ENCODE measurements at regions not wholly inside any gene's neighbourhood (a gene's known extent, or its start where the extent isn't known, plus 50 kb on each side); places are given as distances from the start of the nearest gene placed in this dataset.

DNA sequence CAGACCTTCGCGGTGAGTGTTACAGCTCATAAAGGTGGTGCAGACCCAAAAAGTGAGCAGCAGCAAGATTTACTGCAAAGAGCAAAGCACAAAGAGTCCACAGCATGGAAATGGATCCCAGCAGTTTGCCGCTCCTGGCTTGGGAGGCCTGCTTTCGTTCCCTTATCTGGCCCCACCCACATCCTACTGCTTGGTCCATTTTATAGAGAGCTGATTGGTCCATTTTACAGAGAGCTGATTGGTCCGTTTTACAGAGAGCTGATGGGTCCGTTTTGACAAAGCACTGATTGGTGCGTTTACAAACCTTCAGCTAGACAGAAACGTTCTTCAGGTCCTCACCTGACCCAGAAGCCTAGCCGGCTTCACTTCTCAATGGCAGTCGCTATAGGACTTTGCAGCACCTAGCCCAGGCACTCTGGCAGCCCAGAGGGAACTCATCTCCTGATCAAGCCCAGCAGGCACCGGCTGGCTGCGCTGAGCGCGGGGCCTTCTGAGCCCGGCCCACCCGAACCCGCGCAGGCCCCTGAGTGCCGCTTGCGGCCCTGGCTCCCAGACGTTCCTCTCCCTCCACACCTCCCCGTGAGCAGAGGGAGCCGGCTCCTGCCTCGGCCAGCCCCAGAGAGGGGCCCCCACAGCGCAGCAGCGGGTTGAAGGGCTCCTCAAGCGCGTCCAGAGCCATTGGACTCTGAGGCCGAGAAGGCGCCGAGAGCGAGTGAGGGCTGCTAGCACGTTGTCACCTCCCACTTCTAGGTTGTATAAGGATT, 200.3 kb downstream of the LMO4 start:
- no peaks in the 10 kb centered on the region for H3K36me3 Mint-ChIP-seq (ENCODE audit: low read depth)
- DNase-seq = no peak
- no peak overlapping the region for H3K27ac Mint-ChIP-seq
- H3K9me3 Mint-ChIP-seq = peaks cover 10% of the 10 kb centered on the region; the same call in 1 of the 2 replicates
- no peaks in the 10 kb centered on the region for H3K4me1 Mint-ChIP-seq (ENCODE audit: low read depth)
- TF ChIP-seq, protein P1, sequence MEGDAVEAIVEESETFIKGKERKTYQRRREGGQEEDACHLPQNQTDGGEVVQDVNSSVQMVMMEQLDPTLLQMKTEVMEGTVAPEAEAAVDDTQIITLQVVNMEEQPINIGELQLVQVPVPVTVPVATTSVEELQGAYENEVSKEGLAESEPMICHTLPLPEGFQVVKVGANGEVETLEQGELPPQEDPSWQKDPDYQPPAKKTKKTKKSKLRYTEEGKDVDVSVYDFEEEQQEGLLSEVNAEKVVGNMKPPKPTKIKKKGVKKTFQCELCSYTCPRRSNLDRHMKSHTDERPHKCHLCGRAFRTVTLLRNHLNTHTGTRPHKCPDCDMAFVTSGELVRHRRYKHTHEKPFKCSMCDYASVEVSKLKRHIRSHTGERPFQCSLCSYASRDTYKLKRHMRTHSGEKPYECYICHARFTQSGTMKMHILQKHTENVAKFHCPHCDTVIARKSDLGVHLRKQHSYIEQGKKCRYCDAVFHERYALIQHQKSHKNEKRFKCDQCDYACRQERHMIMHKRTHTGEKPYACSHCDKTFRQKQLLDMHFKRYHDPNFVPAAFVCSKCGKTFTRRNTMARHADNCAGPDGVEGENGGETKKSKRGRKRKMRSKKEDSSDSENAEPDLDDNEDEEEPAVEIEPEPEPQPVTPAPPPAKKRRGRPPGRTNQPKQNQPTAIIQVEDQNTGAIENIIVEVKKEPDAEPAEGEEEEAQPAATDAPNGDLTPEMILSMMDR (IDR thresholded peaks at IDR 0.05) = no peak
- H3K4me3 Mint-ChIP-seq = no peak overlapping the region
- peaks cover 5% of the 10 kb centered on the region for H3K27me3 Mint-ChIP-seq (ENCODE audit: insufficient read depth)

DNA sequence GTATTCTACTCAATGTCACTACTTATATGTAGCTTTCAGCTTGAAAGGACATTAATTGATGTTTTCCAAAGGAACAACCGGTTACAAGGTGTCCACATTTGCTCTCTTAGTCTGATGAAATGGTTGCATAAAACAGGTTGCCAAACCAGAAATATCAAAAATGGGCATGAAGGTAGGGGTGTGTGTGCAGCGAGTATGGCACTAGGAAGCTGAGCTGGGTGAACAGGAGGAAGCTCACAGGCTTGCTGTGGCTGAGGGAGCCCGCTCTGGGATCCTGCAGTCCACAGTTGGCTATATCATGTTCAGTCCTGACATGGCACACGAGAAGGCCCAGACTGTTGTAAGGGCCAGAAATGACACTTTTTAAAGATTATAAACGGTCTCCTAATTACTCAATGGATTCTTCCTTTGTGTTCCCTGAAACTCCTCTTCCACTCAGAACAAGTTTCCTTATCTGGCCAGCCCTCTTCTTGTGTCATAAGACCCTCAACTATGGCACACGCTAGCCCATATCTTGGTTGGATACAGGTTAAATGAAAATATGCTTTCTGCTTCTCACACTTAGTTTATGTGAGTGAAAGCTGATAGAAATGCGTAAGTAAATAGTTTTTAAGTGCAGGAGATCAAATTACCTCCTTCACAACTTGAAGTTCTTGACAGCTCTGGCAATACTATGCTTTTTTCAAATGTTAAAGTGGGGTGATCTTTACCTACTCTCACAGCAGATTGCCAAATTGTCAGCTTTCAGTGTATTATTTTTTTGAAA, 201.5 kb downstream of the LMO4 start:
- TF ChIP-seq, protein P1 (IDR thresholded peaks at IDR 0.05) = no peak
- DNase-seq = no peak
- Mint-ChIP-seq H3K4me1 (ENCODE audit: low read depth) (no peaks in the 10 kb centered on the region), H3K27ac (no peak overlapping the region), H3K9me3 (peaks cover 15% of the 10 kb centered on the region), H3K36me3 (ENCODE audit: low read depth) (no peaks in the 10 kb centered on the region), H3K27me3 (ENCODE audit: insufficient read depth) (peaks cover 5% of the 10 kb centered on the region), H3K4me3 (no peak overlapping the region)

GRCh38 chr1:87535551-87535950, 206.9 kb downstream of the LMO4 start:
- no peak overlapping the region for H3K27ac Mint-ChIP-seq
- H3K27me3 Mint-ChIP-seq (ENCODE audit: insufficient read depth) = no peaks in the 10 kb centered on the region
- peaks cover 8% of the 10 kb centered on the region for H3K9me3 Mint-ChIP-seq
- TF ChIP-seq, protein P1 (IDR thresholded peaks at IDR 0.05) = no peak
- no peak for DNase-seq
- H3K36me3 Mint-ChIP-seq (ENCODE audit: low read depth) = no peaks in the 10 kb centered on the region
- no peak overlapping the region for H3K4me3 Mint-ChIP-seq
- H3K4me1 Mint-ChIP-seq (ENCODE audit: low read depth) = no peaks in the 10 kb centered on the region

GRCh38 chr1:87539147-87539546, 210.5 kb downstream of the LMO4 start:
- no peak for DNase-seq
- TF ChIP-seq, protein P1 (IDR thresholded peaks at IDR 0.05) = no peak
- Mint-ChIP-seq H3K9me3 (peaks cover 19% of the 10 kb centered on the region), H3K4me1 (ENCODE audit: low read depth) (no peaks in the 10 kb centered on the region), H3K36me3 (ENCODE audit: low read depth) (peaks cover 11% of the 10 kb centered on the region; the same call in 1 of the 2 replicates), H3K4me3 (no peak overlapping the region), H3K27ac (no peak overlapping the region), H3K27me3 (ENCODE audit: insufficient read depth) (peaks cover 3% of the 10 kb centered on the region; the same call in 1 of the 2 replicates)

DNA sequence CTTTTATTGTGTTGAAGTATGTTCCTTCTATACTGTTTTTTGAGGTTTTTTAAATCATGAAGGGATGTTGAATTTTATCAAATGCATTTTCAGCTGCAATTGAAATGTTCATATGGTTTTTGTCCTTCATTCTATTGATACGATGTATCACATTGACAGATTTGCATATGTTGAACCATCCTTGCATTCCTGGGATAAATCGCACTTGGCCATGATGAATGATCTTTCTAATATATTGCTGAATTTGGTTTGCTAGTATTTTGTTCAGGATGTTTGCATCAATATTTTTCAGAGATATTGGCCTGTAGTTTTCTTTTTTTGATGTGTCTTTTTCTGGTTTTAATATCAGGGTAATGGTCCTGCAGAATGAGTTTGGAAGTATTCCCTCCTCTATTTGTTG, 214.0 kb downstream of the LMO4 start:
- H3K4me3 Mint-ChIP-seq = no peak overlapping the region
- no peaks in the 10 kb centered on the region for H3K4me1 Mint-ChIP-seq (ENCODE audit: low read depth)
- no peak for DNase-seq
- peaks cover 11% of the 10 kb centered on the region; the same call in 1 of the 2 replicates for H3K36me3 Mint-ChIP-seq (ENCODE audit: low read depth)
- peaks cover 34% of the 10 kb centered on the region for H3K9me3 Mint-ChIP-seq
- TF ChIP-seq, protein P1 (IDR thresholded peaks at IDR 0.05) = no peak
- H3K27ac Mint-ChIP-seq = no peak overlapping the region
- H3K27me3 Mint-ChIP-seq (ENCODE audit: insufficient read depth) = peaks cover 3% of the 10 kb centered on the region; the same call in 1 of the 2 replicates
